HFFc6 (cell line): ENCODE measurements at regions not wholly inside any gene's neighbourhood (a gene's known extent, or its start where the extent isn't known, plus 50 kb on each side); places are given as distances from the start of the nearest gene placed in this dataset.
A peak's percentile ranks its signal among the peaks of the same experiment; 100 is the strongest.

Source experiments
- DNase-seq: peaks from one replicate; pipeline ENCODE4 v3.0.0-alpha.2; 2018
- H3K27ac Mint-ChIP-seq: 2 replicates; pipeline ENCODE4 v1.8.0; 2020; ENCODE audit warnings: mild to moderate bottlenecking, mixed read lengths
- H3K27me3 Mint-ChIP-seq: 2 replicates; pipeline ENCODE4 v1.8.0; 2021; ENCODE audit warnings: mild to moderate bottlenecking, moderate library complexity, mixed read lengths; ENCODE audit not compliant: insufficient read depth
- H3K36me3 Mint-ChIP-seq: 2 replicates; pipeline ENCODE4 v1.8.0; 2021; ENCODE audit warnings: low read depth, mixed read lengths
- H3K4me1 Mint-ChIP-seq: 2 replicates; pipeline ENCODE4 v1.8.0; 2020; ENCODE audit warnings: low read depth, mixed read lengths
- H3K4me3 Mint-ChIP-seq: 2 replicates; pipeline ENCODE4 v1.8.0; 2020; ENCODE audit warnings: mild to moderate bottlenecking, moderate library complexity, mixed read lengths
- H3K9me3 Mint-ChIP-seq: 2 replicates; pipeline ENCODE4 v1.8.0; 2020; ENCODE audit warnings: mild to moderate bottlenecking, mixed read lengths
- TF ChIP-seq, protein P1 (sequence below): fragments of 200-600 bp; sonication (generic); IDR thresholded peaks from 2 replicates; pipeline ENCODE4 v1.5.0; 2021; ENCODE audit warnings: antibody characterized with exemption, mild to moderate bottlenecking

DNA sequence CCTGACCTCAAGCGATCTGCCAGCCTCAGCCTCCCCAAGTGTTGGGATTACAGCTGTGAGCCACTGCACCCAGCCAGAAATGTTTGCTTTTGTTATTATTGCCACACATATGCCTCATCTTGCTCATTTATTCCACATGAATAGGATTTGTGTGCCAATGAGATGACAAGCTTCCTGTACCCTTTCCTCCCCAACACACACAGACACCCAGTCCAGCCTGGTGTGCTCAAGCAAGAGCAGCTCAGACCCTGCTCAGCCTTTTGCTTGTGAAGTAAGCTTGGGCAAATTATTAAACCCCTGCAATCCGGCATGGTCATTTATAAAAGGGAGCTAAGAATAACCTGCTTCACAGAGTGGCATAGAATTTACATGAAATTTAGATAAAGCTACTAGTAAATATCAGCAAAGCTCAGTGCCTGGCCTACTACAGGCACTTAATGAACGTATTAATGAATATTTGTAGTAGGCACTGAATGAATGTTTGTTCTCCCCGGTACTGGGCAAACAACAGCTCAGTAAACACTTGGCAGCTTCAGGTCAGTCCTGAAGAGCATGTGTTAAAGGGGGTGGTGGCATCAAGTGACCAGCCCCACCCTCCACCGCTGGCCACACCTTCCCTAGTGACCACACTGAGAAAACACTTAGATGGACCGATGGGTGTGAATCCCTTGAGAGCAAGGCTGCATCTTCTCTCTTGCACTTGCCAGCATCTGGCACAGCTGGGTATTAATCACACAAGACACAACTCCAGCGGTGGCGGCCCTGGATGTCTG is 280.2 kb downstream of the SRBD1 start:
- TF ChIP-seq, protein P1, sequence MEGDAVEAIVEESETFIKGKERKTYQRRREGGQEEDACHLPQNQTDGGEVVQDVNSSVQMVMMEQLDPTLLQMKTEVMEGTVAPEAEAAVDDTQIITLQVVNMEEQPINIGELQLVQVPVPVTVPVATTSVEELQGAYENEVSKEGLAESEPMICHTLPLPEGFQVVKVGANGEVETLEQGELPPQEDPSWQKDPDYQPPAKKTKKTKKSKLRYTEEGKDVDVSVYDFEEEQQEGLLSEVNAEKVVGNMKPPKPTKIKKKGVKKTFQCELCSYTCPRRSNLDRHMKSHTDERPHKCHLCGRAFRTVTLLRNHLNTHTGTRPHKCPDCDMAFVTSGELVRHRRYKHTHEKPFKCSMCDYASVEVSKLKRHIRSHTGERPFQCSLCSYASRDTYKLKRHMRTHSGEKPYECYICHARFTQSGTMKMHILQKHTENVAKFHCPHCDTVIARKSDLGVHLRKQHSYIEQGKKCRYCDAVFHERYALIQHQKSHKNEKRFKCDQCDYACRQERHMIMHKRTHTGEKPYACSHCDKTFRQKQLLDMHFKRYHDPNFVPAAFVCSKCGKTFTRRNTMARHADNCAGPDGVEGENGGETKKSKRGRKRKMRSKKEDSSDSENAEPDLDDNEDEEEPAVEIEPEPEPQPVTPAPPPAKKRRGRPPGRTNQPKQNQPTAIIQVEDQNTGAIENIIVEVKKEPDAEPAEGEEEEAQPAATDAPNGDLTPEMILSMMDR = no peak
- H3K27me3 Mint-ChIP-seq = peaks cover 57% of the 10 kb centered on the region
- 0 out of 2 replicates have a peak, but pooled peaks cover 4% of the 10 kb centered on the region for H3K4me1 Mint-ChIP-seq
- DNase-seq = no peak
- no peak overlapping the region for H3K4me3 Mint-ChIP-seq
- no peaks in the 10 kb centered on the region for H3K9me3 Mint-ChIP-seq
- H3K27ac Mint-ChIP-seq = no peak overlapping the region
- no peaks in the 10 kb centered on the region for H3K36me3 Mint-ChIP-seq

DNA sequence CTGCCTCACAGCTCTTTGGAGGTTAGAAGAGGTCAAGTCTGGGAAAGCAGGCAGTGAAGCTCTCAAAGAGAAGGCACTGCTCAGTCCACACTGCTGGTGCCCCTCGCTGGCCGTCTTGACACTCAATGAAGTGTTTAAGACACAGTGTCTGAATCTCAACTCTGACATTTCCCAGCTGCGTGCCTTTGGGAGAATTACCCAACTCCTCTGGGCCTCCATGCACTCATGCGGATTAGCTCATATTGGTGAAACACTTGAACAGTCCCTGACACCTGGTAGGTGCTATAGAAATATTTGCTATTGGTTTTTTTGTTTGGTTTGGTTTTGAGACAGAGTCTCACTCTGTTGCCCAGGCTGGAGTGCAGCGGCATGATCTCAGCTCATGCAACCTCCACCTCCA is 281.0 kb downstream of the SRBD1 start:
- Mint-ChIP-seq H3K27ac (no peak overlapping the region), H3K4me3 (no peak overlapping the region), H3K9me3 (no peaks in the 10 kb centered on the region), H3K27me3 (peaks cover 56% of the 10 kb centered on the region), H3K4me1 (0 out of 2 replicates have a peak, but pooled peaks cover 4% of the 10 kb centered on the region), H3K36me3 (no peaks in the 10 kb centered on the region)
- TF ChIP-seq, protein P1 = no peak
- DNase-seq = no peak

DNA sequence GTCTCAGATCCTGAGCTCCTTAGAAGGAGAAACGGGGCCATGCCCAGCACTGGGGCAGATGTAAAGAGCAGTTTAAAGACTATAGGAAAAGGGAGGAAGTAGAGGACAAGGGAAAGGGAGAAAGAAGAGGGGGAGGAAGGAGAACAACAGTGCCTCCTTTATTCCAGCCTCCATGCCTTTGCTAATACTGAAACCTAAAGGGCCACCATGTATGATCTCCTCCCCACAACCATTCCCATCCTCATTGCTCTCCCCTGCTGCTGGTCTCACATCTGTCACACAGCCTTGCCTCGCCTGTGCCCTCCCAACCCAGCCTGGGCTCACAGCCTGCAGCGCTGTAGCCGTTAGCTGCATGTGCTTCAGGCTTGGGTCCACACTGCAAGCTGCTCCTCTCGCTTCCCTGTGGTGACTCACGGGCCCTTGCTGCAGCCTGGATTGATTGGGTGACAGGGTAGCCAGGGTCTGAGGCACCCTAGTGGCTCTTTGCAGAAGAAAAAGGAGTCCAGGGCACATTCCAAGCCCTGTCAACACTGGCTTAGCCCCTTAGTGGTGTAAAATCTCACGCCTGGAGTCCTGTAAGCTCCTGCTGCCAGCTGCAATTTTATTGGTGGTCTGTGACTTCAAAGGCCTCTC is 281.9 kb downstream of the SRBD1 start:
- Mint-ChIP-seq H3K36me3 (0 out of 2 replicates have a peak, but pooled peaks cover under 1% of the 10 kb centered on the region), H3K4me1 (0 out of 2 replicates have a peak, but pooled peaks cover 4% of the 10 kb centered on the region), H3K27ac (no peak overlapping the region)

DNA sequence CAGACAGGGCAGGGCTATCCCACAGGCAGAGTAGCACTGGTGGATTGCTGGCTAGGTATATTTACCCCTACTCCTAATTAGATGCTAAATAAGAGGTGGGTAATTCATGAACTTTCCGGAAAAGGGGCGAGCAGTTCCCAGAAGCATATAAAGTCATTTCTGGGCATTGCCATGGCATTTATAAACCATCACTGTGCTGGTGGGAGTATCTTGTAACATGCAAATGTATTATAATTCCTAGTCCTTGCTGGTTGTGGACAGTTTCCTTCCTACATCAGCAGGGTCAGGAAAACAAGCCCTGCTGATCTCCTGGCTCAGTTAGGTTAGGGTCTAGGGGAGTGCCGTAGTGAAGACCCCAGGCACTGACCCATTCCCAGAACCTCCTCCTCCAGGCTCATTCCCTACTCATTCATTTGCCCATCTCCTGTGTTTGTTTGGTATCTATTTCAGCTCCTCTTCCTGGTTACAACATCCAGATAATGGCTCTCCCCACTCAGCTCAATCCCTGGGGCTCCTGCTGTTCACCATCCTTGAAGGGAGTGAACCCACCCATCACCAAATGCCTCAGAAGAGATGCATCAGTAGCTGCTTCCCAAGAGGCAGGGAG is 282.7 kb downstream of the SRBD1 start:
- no peak for DNase-seq
- peaks cover 54% of the 10 kb centered on the region for H3K27me3 Mint-ChIP-seq
- peaks cover 6% of the 10 kb centered on the region; the same call in 1 of the 2 replicates for H3K36me3 Mint-ChIP-seq
- TF ChIP-seq, protein P1 = no peak
- peaks cover 6% of the 10 kb centered on the region for H3K9me3 Mint-ChIP-seq
- H3K27ac Mint-ChIP-seq = no peak overlapping the region
- H3K4me3 Mint-ChIP-seq = no peak overlapping the region
- 0 out of 2 replicates have a peak, but pooled peaks cover 4% of the 10 kb centered on the region for H3K4me1 Mint-ChIP-seq

More for the DNA sequence above, 281.9 kb downstream of the SRBD1 start:
- peak; percentile 7 for DNase-seq
- Mint-ChIP-seq H3K27me3 (peaks cover 56% of the 10 kb centered on the region), H3K9me3 (peaks cover under 1% of the 10 kb centered on the region), H3K4me3 (no peak overlapping the region)
- TF ChIP-seq, protein P1 = peak; percentile 14; the same call in 1 of the 2 replicates

DNA sequence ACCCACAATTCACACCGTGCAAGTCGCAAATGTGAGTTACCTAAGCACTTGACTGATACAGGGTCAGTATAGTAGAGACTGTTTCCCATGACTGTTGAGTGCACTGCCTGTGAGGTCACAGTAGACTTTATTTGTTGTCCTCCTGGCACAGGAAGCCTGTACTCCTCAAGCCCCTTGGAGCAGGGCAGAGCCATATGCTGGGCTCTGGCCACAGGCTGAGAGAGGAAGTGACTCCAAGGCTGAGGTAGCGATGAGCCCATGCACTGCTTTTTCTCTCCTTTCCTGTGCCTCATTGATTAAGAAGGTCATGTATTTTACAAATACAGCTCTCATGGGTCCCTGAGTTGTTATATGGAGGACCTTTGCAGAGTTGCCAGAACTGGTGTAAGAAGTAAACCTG is 287.7 kb downstream of the SRBD1 start:
- H3K4me3 Mint-ChIP-seq = no peak overlapping the region
- peaks cover 6% of the 10 kb centered on the region; the same call in 1 of the 2 replicates for H3K36me3 Mint-ChIP-seq
- H3K27me3 Mint-ChIP-seq = peaks cover 33% of the 10 kb centered on the region
- no peaks in the 10 kb centered on the region for H3K4me1 Mint-ChIP-seq
- peaks cover 6% of the 10 kb centered on the region for H3K9me3 Mint-ChIP-seq
- no peak for DNase-seq
- H3K27ac Mint-ChIP-seq = no peak overlapping the region
- TF ChIP-seq, protein P1 = no peak
